Trophoblast cell (in vitro differentiated cells and primary cell): ENCODE measurements at regions not wholly inside any gene's neighbourhood (a gene's known extent, or its start where the extent isn't known, plus 50 kb on each side); places are given as distances from the start of the nearest gene placed in this dataset.

Experiments used
- DNase-seq, 2 donors: peaks; one replicate each; pipeline ENCODE4 v3.0.0-alpha.2; 2016
- H2AFZ ChIP-seq: 2 replicates; pipeline ENCODE4 v1.6.1; 2013; ENCODE audit warnings: low read length, moderate library complexity, mild to moderate bottlenecking; ENCODE audit not compliant: insufficient read depth, poor library complexity
- H2AK5ac ChIP-seq: 2 replicates; pipeline ENCODE4 v1.6.1; 2013; ENCODE audit warnings: mild to moderate bottlenecking, low read length
- H2BK120ac ChIP-seq: 2 replicates; pipeline ENCODE4 v1.6.1; 2013; ENCODE audit warnings: low read length, mild to moderate bottlenecking, moderate library complexity; ENCODE audit not compliant: insufficient read depth, poor library complexity
- H2BK12ac ChIP-seq: 2 replicates; pipeline ENCODE4 v1.6.1; 2013; ENCODE audit warnings: mild to moderate bottlenecking, low read length, moderate library complexity
- H2BK5ac ChIP-seq: 2 replicates; pipeline ENCODE4 v1.6.1; 2013; ENCODE audit warnings: low read length, low read depth, moderate library complexity, mild to moderate bottlenecking; ENCODE audit not compliant: poor library complexity
- H3K14ac ChIP-seq: 2 replicates; pipeline ENCODE4 v1.6.1; 2013; ENCODE audit warnings: mild to moderate bottlenecking, low read length
- H3K18ac ChIP-seq: 2 replicates; pipeline ENCODE4 v1.6.1; 2013; ENCODE audit warnings: mild to moderate bottlenecking, low read length
- H3K23ac ChIP-seq: 2 replicates; pipeline ENCODE4 v1.6.1; 2013; ENCODE audit warnings: low read length
- H3K27ac ChIP-seq: 2 replicates; pipeline ENCODE4 v1.5.1; 2013; ENCODE audit warnings: low read depth, mild to moderate bottlenecking, inconsistent platforms, low read length, moderate library complexity
- H3K27me3 ChIP-seq: 2 replicates; pipeline ENCODE4 v1.6.1; 2013; ENCODE audit warnings: inconsistent platforms, mild to moderate bottlenecking, low read length, moderate library complexity; ENCODE audit not compliant: insufficient read depth
- H3K36me3 ChIP-seq, 2 experiments: 1 replicate in 1 of 2; 2 replicates in 1 of 2; pipeline ENCODE4 v1.6.1; 2013; ENCODE audit warnings: low read length in 2 of 2, mild to moderate bottlenecking in 2 of 2, moderate library complexity in 1 of 2; ENCODE audit not compliant: insufficient read depth in 2 of 2, control insufficient read depth in 1 of 2
- H3K4ac ChIP-seq: 2 replicates; pipeline ENCODE4 v1.6.1; 2013; ENCODE audit warnings: low read depth, mild to moderate bottlenecking, low read length, moderate library complexity
- H3K4me1 ChIP-seq, 2 experiments: 1 replicate in 1 of 2; 2 replicates in 1 of 2; pipeline ENCODE4 v1.6.1; 2013; ENCODE audit warnings: low read length in 2 of 2, mild to moderate bottlenecking in 2 of 2, moderate library complexity in 1 of 2; ENCODE audit not compliant: insufficient read depth in 2 of 2, control insufficient read depth in 1 of 2
- H3K4me2 ChIP-seq: 2 replicates; pipeline ENCODE4 v1.6.1; 2013; ENCODE audit warnings: inconsistent platforms, mild to moderate bottlenecking, low read length, moderate library complexity
- H3K4me3 ChIP-seq: 2 replicates; pipeline ENCODE4 v1.5.1; 2013; ENCODE audit warnings: mild to moderate bottlenecking, low read depth, low read length, inconsistent platforms
- H3K79me1 ChIP-seq: one replicate; pipeline ENCODE4 v1.6.1; 2013; ENCODE audit warnings: low read length
- H3K79me2 ChIP-seq: 2 replicates; pipeline ENCODE4 v1.6.1; 2013; ENCODE audit warnings: low read length, mild to moderate bottlenecking; ENCODE audit not compliant: control insufficient read depth, insufficient read depth, poor library complexity
- H3K9ac ChIP-seq: 2 replicates; pipeline ENCODE4 v1.6.1; 2013; ENCODE audit warnings: mild to moderate bottlenecking, low read length
- H3K9me3 ChIP-seq: 2 replicates; pipeline ENCODE4 v1.6.1; 2013; ENCODE audit warnings: low read depth, mild to moderate bottlenecking, control low read depth, inconsistent platforms, low read length; ENCODE audit not compliant: insufficient read depth
- H4K12ac ChIP-seq: 2 replicates; pipeline ENCODE4 v1.6.1; 2013; ENCODE audit warnings: low read depth, mild to moderate bottlenecking, low read length, moderate library complexity
- H4K8ac ChIP-seq: 2 replicates; pipeline ENCODE4 v1.6.1; 2013; ENCODE audit warnings: low read depth, mild to moderate bottlenecking, low read length, moderate library complexity
- H4K91ac ChIP-seq: one replicate; pipeline ENCODE4 v1.6.1; 2013; ENCODE audit warnings: low read depth, mild to moderate bottlenecking, low read length, moderate library complexity
- WGBS: extraction: QIAGEN DNeasy Blood & Tissue Kit; methylation state at CpG from one replicate; pipeline ENCODE4 v1.1.7; 2013; ENCODE audit warnings: missing lambda C conversion rate; ENCODE audit not compliant: insufficient read length, insufficient coverage; ENCODE audit errors: extremely low coverage; 5-methylcytosine and 5-hydroxymethylcytosine counted together

DNA sequence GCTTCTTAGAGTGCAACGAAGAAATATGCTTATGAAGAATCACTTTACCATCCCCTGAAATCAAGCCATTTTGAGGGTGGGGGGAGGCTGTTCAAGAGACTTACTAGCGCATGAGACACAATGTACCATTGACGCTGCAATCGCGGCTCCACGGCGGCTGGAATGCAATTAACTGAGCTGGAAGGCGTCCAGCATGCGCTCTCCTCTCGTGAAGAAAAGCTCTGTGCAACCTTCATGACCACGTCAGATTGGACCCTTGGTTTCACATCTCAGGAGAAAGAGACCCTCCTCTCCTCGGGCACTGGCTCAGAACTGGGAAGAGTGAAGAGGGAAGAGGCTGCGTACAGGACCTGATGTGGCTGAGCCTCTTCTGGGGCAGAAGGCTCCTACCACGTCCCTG is 138.5 kb upstream of the IRX2 start:
- H3K79me2 ChIP-seq, result no peaks in the 10 kb centered on the region
- H3K14ac ChIP-seq, result no peak overlapping the region
- no peak overlapping the region for H4K12ac ChIP-seq
- H3K18ac ChIP-seq, result no peak overlapping the region
- no peak overlapping the region for H3K4ac ChIP-seq
- DNase-seq, result no peak
- H2BK12ac ChIP-seq, result no peak overlapping the region
- H3K4me3 ChIP-seq, result no peak overlapping the region
- H2AFZ ChIP-seq, result no peak overlapping the region
- no peak overlapping the region for H2AK5ac ChIP-seq
- no peak overlapping the region for H4K8ac ChIP-seq
- no peaks in the 10 kb centered on the region for H3K27me3 ChIP-seq
- H3K9me3 ChIP-seq, result peaks cover 6% of the 10 kb centered on the region
- H2BK5ac ChIP-seq, result no peak overlapping the region
- H3K27ac ChIP-seq, result no peak overlapping the region
- peaks cover 0 to 1% of the 10 kb centered on the region in 2 experiments for H3K4me1 ChIP-seq
- no peak overlapping the region for H3K23ac ChIP-seq
- H3K9ac ChIP-seq, result no peak overlapping the region
- H3K4me2 ChIP-seq, result no peak overlapping the region
- no peaks in the 10 kb centered on the region for H3K36me3 ChIP-seq
- no peak overlapping the region for H4K91ac ChIP-seq
- WGBS, result no CpG with 5 or more reads among the region's 14 CpGs
- H2BK120ac ChIP-seq, result no peak overlapping the region
- H3K79me1 ChIP-seq, result no peaks in the 10 kb centered on the region

DNA sequence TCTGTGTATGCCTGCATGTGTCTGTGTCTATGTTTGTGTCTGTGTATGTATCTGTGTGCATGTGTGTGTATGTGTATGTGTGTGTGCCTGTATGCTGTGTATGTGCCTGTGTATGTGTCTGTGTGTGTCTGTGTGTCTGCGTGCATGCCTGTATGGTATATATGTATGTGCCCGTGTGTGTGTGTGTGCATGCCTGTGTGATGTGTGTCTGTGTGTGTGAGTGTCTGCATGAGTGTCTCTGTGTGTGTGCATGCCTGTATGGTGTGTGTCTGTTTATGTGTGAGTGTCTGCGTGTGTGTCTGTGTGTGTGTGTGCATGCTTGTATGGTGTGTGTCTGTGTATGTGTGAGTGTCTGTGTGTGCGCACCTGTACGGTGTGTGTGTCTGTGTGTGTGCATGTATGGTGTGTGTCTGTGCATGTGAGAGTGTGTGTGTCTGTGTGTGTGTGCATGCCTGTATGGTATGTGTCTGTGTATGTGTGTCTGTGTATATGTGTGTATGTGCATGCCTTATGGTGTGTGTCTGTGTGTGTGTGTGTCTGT is 137.1 kb upstream of the IRX2 start:
- DNase-seq, result no peak
- H3K79me1 ChIP-seq, result no peaks in the 10 kb centered on the region
- no peak overlapping the region for H2BK5ac ChIP-seq
- H3K18ac ChIP-seq, result no peak overlapping the region
- no peak overlapping the region for H2BK120ac ChIP-seq
- H4K8ac ChIP-seq, result no peak overlapping the region
- peak overlapping the region; percentile 42 for H3K4me3 ChIP-seq
- H2AFZ ChIP-seq, result no peak overlapping the region
- H3K14ac ChIP-seq, result no peak overlapping the region
- H4K12ac ChIP-seq, result no peak overlapping the region
- no peak overlapping the region for H3K9ac ChIP-seq
- no peak overlapping the region for H3K4ac ChIP-seq
- H2BK12ac ChIP-seq, result no peak overlapping the region
- H3K27me3 ChIP-seq, result no peaks in the 10 kb centered on the region
- H3K23ac ChIP-seq, result peak overlapping the region; percentile 45
- H3K9me3 ChIP-seq, result peaks cover 6% of the 10 kb centered on the region
- H3K4me1 ChIP-seq, result no peaks in the 10 kb centered on the region
- no CpG with 5 or more reads among the region's 5 CpGs for WGBS
- H3K27ac ChIP-seq, result no peak overlapping the region
- H2AK5ac ChIP-seq, result no peak overlapping the region
- no peak overlapping the region for H4K91ac ChIP-seq
- no peak overlapping the region for H3K4me2 ChIP-seq
- no peaks in the 10 kb centered on the region for H3K36me3 ChIP-seq
- no peaks in the 10 kb centered on the region for H3K79me2 ChIP-seq

- no peak overlapping the region for H3K4me2 ChIP-seq
- H2AFZ ChIP-seq, result no peak overlapping the region
- H3K36me3 ChIP-seq, result no peaks in the 10 kb centered on the region
- no peaks in the 10 kb centered on the region for H3K79me2 ChIP-seq
- no peak overlapping the region for H3K4ac ChIP-seq
- no peaks in the 10 kb centered on the region for H3K27me3 ChIP-seq
- H2BK12ac ChIP-seq, result no peak overlapping the region
- no peak overlapping the region for H2AK5ac ChIP-seq
- no peak overlapping the region for H3K23ac ChIP-seq
- no peak overlapping the region for H2BK5ac ChIP-seq
- H4K91ac ChIP-seq, result no peak overlapping the region
- H4K8ac ChIP-seq, result no peak overlapping the region
- DNase-seq, result no peak
- H3K4me3 ChIP-seq, result no peak overlapping the region
- no peaks in the 10 kb centered on the region for H3K79me1 ChIP-seq
- H3K18ac ChIP-seq, result no peak overlapping the region
- no peak overlapping the region for H3K9ac ChIP-seq
- H3K14ac ChIP-seq, result no peak overlapping the region
- H3K9me3 ChIP-seq, result peaks cover 6% of the 10 kb centered on the region
- no peaks in the 10 kb centered on the region for H3K4me1 ChIP-seq
- H3K27ac ChIP-seq, result no peak overlapping the region
- no peak overlapping the region for H2BK120ac ChIP-seq
- H4K12ac ChIP-seq, result no peak overlapping the region
- no CpG with 5 or more reads among the region's 7 CpGs for WGBS
These were observed 136.2 kb upstream of the IRX2 start for GRCh38 chr5:2887481-2888348.

- H3K4me2 ChIP-seq, result no peak overlapping the region
- H3K27me3 ChIP-seq, result no peaks in the 10 kb centered on the region
- H2AFZ ChIP-seq, result no peak overlapping the region
- H3K9ac ChIP-seq, result no peak overlapping the region
- H4K12ac ChIP-seq, result no peak overlapping the region
- no peaks in the 10 kb centered on the region for H3K36me3 ChIP-seq
- H3K23ac ChIP-seq, result no peak overlapping the region
- H3K4me3 ChIP-seq, result no peak overlapping the region
- no peak overlapping the region for H4K8ac ChIP-seq
- no peaks in the 10 kb centered on the region for H3K4me1 ChIP-seq
- no peak overlapping the region for H2AK5ac ChIP-seq
- no peak overlapping the region for H4K91ac ChIP-seq
- no peak overlapping the region for H2BK5ac ChIP-seq
- no peak overlapping the region for H3K27ac ChIP-seq
- H3K79me1 ChIP-seq, result no peaks in the 10 kb centered on the region
- H3K18ac ChIP-seq, result no peak overlapping the region
- no peak overlapping the region for H3K4ac ChIP-seq
- peaks cover 6% of the 10 kb centered on the region for H3K9me3 ChIP-seq
- no CpG with 5 or more reads among the region's 3 CpGs for WGBS
- no peak overlapping the region for H3K14ac ChIP-seq
- H2BK120ac ChIP-seq, result no peak overlapping the region
- no peaks in the 10 kb centered on the region for H3K79me2 ChIP-seq
- no peak for DNase-seq
- H2BK12ac ChIP-seq, result no peak overlapping the region
These were observed 135.1 kb upstream of the IRX2 start for GRCh38 chr5:2886531-2886930.
